ENCODE measurements at regions not wholly inside any gene's neighbourhood (a gene's known extent, or its start where the extent isn't known, plus 50 kb on each side); places are given as distances from the start of the nearest gene placed in this dataset.

- no peak for DNase-seq
Measured at GRCh38 chr10:6343305-6344010, 140.7 kb downstream of the PFKFB3 start.

- no peak for DNase-seq
Measured at GRCh38 chr10:6345404-6345803, 142.7 kb downstream of the PFKFB3 start.

- no peak for DNase-seq
Measured at GRCh38 chr10:6346631-6347030, 143.9 kb downstream of the PFKFB3 start.

- peak; percentile 62 for DNase-seq
Measured at GRCh38 chr10:6347391-6347951, 144.7 kb downstream of the PFKFB3 start.

GRCh38 chr10:6348096-6348874 lies 145.6 kb downstream of the PFKFB3 start:
- peak; percentile 93 for DNase-seq

GRCh38 chr10:6349846-6350535 lies 147.3 kb downstream of the PFKFB3 start:
- DNase-seq = no peak

- no peak for DNase-seq
Measured at GRCh38 chr10:6350609-6351008, 147.9 kb downstream of the PFKFB3 start.

GRCh38 chr10:6351495-6351894 lies 148.8 kb downstream of the PFKFB3 start:
- no peak for DNase-seq

GRCh38 chr10:6353526-6353925 lies 150.8 kb downstream of the PFKFB3 start:
- DNase-seq = no peak

- no peak for DNase-seq
Measured at GRCh38 chr10:6354168-6354772, 151.5 kb downstream of the PFKFB3 start.

- no peak for DNase-seq
Measured at GRCh38 chr10:6356280-6356793, 153.6 kb downstream of the PFKFB3 start.

GRCh38 chr10:6361869-6362268 lies 159.1 kb downstream of the PFKFB3 start:
- DNase-seq = no peak

- no peak for DNase-seq
Measured at GRCh38 chr10:6362879-6363278, 160.1 kb downstream of the PFKFB3 start.

GRCh38 chr10:6363511-6363910 lies 160.8 kb downstream of the PFKFB3 start:
- DNase-seq = no peak

- no peak for DNase-seq
Measured at GRCh38 chr10:6364283-6364682, 161.6 kb downstream of the PFKFB3 start.

- no peak for DNase-seq
Measured at GRCh38 chr10:6364893-6365292, 162.2 kb downstream of the PFKFB3 start.

- DNase-seq = no peak
Measured at GRCh38 chr10:6365384-6365783, 162.7 kb downstream of the PFKFB3 start.

Measured in activated CD4-positive, alpha-beta T cell treated with anti-CD3 and anti-CD28 coated beads, Interleukin-2, amount 50 U/mL, for 16 hours (primary cell).